ENCODE measurements at regions not wholly inside any gene's neighbourhood (a gene's known extent, or its start where the extent isn't known, plus 50 kb on each side); places are given as distances from the start of the nearest gene placed in this dataset.

- CTCF ChIA-PET, result no interaction called here
- no peak for DNase-seq
- Mint-ChIP-seq H3K36me3 (ENCODE audit: low read depth) (no peaks in the 10 kb centered on the region), H3K9me3 (no peaks in the 10 kb centered on the region), H3K4me1 (ENCODE audit: low read depth) (peaks cover 4% of the 10 kb centered on the region), H3K27me3 (ENCODE audit: low read depth) (no peaks in the 10 kb centered on the region), H3K27ac (no peak overlapping the region), H3K4me3 (no peak overlapping the region)
- intact Hi-C loops (cut with micrococcal nuclease), result no loop called here
Observed at GRCh38 chr9:99437145-99437544, 215.1 kb downstream of the SEC61B start.

GRCh38 chr9:99438596-99438995 lies 216.5 kb downstream of the SEC61B start:
- H3K27ac Mint-ChIP-seq, result no peak overlapping the region
- peaks cover 4% of the 10 kb centered on the region for H3K4me1 Mint-ChIP-seq (ENCODE audit: low read depth)
- CTCF ChIA-PET, result no interaction called here
- no peaks in the 10 kb centered on the region for H3K9me3 Mint-ChIP-seq
- H3K27me3 Mint-ChIP-seq (ENCODE audit: low read depth), result peaks cover 5% of the 10 kb centered on the region
- H3K36me3 Mint-ChIP-seq (ENCODE audit: low read depth), result no peaks in the 10 kb centered on the region
- no peak for DNase-seq
- intact Hi-C loops (cut with micrococcal nuclease), result no loop called here
- no peak overlapping the region for H3K4me3 Mint-ChIP-seq

GRCh38 chr9:99441829-99442228 lies 219.7 kb downstream of the SEC61B start:
- CTCF ChIA-PET, result no interaction called here
- intact Hi-C loops (cut with micrococcal nuclease), result no loop called here
- no peak overlapping the region for H3K27ac Mint-ChIP-seq
- no peaks in the 10 kb centered on the region for H3K36me3 Mint-ChIP-seq (ENCODE audit: low read depth)
- H3K9me3 Mint-ChIP-seq, result no peaks in the 10 kb centered on the region
- H3K27me3 Mint-ChIP-seq (ENCODE audit: low read depth), result peaks cover 10% of the 10 kb centered on the region
- no peak for DNase-seq
- no peak overlapping the region for H3K4me3 Mint-ChIP-seq
- no peaks in the 10 kb centered on the region for H3K4me1 Mint-ChIP-seq (ENCODE audit: low read depth)

- no peaks in the 10 kb centered on the region for H3K9me3 Mint-ChIP-seq
- intact Hi-C loops (cut with micrococcal nuclease), result no loop called here
- H3K4me1 Mint-ChIP-seq (ENCODE audit: low read depth), result no peaks in the 10 kb centered on the region
- H3K4me3 Mint-ChIP-seq, result no peak overlapping the region
- no peaks in the 10 kb centered on the region for H3K36me3 Mint-ChIP-seq (ENCODE audit: low read depth)
- CTCF ChIA-PET, result no interaction called here
- peaks cover 12% of the 10 kb centered on the region for H3K27me3 Mint-ChIP-seq (ENCODE audit: low read depth)
- no peak for DNase-seq
- no peak overlapping the region for H3K27ac Mint-ChIP-seq
Observed at GRCh38 chr9:99445371-99445891, 223.3 kb downstream of the SEC61B start.

- CTCF ChIA-PET, result no interaction called here
- H3K4me1 Mint-ChIP-seq (ENCODE audit: low read depth), result no peaks in the 10 kb centered on the region
- H3K36me3 Mint-ChIP-seq (ENCODE audit: low read depth), result no peaks in the 10 kb centered on the region
- no peaks in the 10 kb centered on the region for H3K9me3 Mint-ChIP-seq
- intact Hi-C loops (cut with micrococcal nuclease), result no loop called here
- H3K4me3 Mint-ChIP-seq, result no peak overlapping the region
- H3K27me3 Mint-ChIP-seq (ENCODE audit: low read depth), result peaks cover 12% of the 10 kb centered on the region
- H3K27ac Mint-ChIP-seq, result no peak overlapping the region
- no peak for DNase-seq
Observed at GRCh38 chr9:99445920-99446319, 223.8 kb downstream of the SEC61B start.

- CTCF ChIA-PET, result no interaction called here
- intact Hi-C loops (cut with micrococcal nuclease), result no loop called here
- H3K4me3 Mint-ChIP-seq, result no peak overlapping the region
Observed at GRCh38 chr9:99447951-99448350, 225.9 kb downstream of the SEC61B start.

GRCh38 chr9:99449726-99450125 lies 227.6 kb downstream of the SEC61B start:
- CTCF ChIA-PET, result no interaction called here
- H3K36me3 Mint-ChIP-seq (ENCODE audit: low read depth), result no peaks in the 10 kb centered on the region

More at GRCh38 chr9:99447951-99448350, 225.9 kb downstream of the SEC61B start:
- Mint-ChIP-seq H3K27me3 (ENCODE audit: low read depth) (peaks cover 11% of the 10 kb centered on the region), H3K27ac (no peak overlapping the region), H3K36me3 (ENCODE audit: low read depth) (no peaks in the 10 kb centered on the region), H3K4me1 (ENCODE audit: low read depth) (no peaks in the 10 kb centered on the region), H3K9me3 (no peaks in the 10 kb centered on the region)
- DNase-seq, result no peak

GRCh38 chr9:99451112-99451606 lies 229.1 kb downstream of the SEC61B start:
- no peak overlapping the region for H3K27ac Mint-ChIP-seq
- no peaks in the 10 kb centered on the region for H3K36me3 Mint-ChIP-seq (ENCODE audit: low read depth)
- CTCF ChIA-PET, result interaction anchor here (0.6 kb wide), 1 partner anchor 375 kb away, joined by 3 read pairs; no protein-coding TSS in a partner anchor
- peaks cover 22% of the 10 kb centered on the region for H3K27me3 Mint-ChIP-seq (ENCODE audit: low read depth)
- H3K4me3 Mint-ChIP-seq, result no peak overlapping the region
- intact Hi-C loops (cut with micrococcal nuclease), result no loop called here
- no peak for DNase-seq
- H3K9me3 Mint-ChIP-seq, result no peaks in the 10 kb centered on the region
- H3K4me1 Mint-ChIP-seq (ENCODE audit: low read depth), result no peaks in the 10 kb centered on the region

More at GRCh38 chr9:99449726-99450125, 227.6 kb downstream of the SEC61B start:
- Mint-ChIP-seq H3K4me3 (no peak overlapping the region), H3K9me3 (no peaks in the 10 kb centered on the region), H3K4me1 (ENCODE audit: low read depth) (no peaks in the 10 kb centered on the region), H3K27ac (no peak overlapping the region), H3K27me3 (ENCODE audit: low read depth) (peaks cover 20% of the 10 kb centered on the region)
- DNase-seq, result no peak
- intact Hi-C loops (cut with micrococcal nuclease), result no loop called here

GRCh38 chr9:99457406-99457805 lies 235.3 kb downstream of the SEC61B start:
- no peaks in the 10 kb centered on the region for H3K4me1 Mint-ChIP-seq (ENCODE audit: low read depth)
- intact Hi-C loops (cut with micrococcal nuclease), result no loop called here

GRCh38 chr9:99457981-99458380 lies 235.9 kb downstream of the SEC61B start:
- DNase-seq, result no peak
- intact Hi-C loops (cut with micrococcal nuclease), result no loop called here
- Mint-ChIP-seq H3K27me3 (ENCODE audit: low read depth) (peaks cover 15% of the 10 kb centered on the region), H3K4me1 (ENCODE audit: low read depth) (no peaks in the 10 kb centered on the region), H3K9me3 (no peaks in the 10 kb centered on the region), H3K4me3 (no peak overlapping the region), H3K36me3 (ENCODE audit: low read depth) (no peaks in the 10 kb centered on the region), H3K27ac (no peak overlapping the region)
- CTCF ChIA-PET, result no interaction called here

More at GRCh38 chr9:99457406-99457805, 235.3 kb downstream of the SEC61B start:
- no peak overlapping the region for H3K4me3 Mint-ChIP-seq
- peaks cover 16% of the 10 kb centered on the region for H3K27me3 Mint-ChIP-seq (ENCODE audit: low read depth)
- DNase-seq, result no peak
- no peaks in the 10 kb centered on the region for H3K36me3 Mint-ChIP-seq (ENCODE audit: low read depth)
- no peaks in the 10 kb centered on the region for H3K9me3 Mint-ChIP-seq
- H3K27ac Mint-ChIP-seq, result no peak overlapping the region
- CTCF ChIA-PET, result no interaction called here

GRCh38 chr9:99459919-99460318 lies 237.8 kb downstream of the SEC61B start:
- Mint-ChIP-seq H3K9me3 (no peaks in the 10 kb centered on the region), H3K27me3 (ENCODE audit: low read depth) (peaks cover 7% of the 10 kb centered on the region), H3K27ac (no peak overlapping the region), H3K4me1 (ENCODE audit: low read depth) (no peaks in the 10 kb centered on the region), H3K36me3 (ENCODE audit: low read depth) (no peaks in the 10 kb centered on the region), H3K4me3 (no peak overlapping the region)
- CTCF ChIA-PET, result no interaction called here
- no peak for DNase-seq
- intact Hi-C loops (cut with micrococcal nuclease), result no loop called here

GRCh38 chr9:99463131-99463530 lies 241.0 kb downstream of the SEC61B start:
- no peaks in the 10 kb centered on the region for H3K9me3 Mint-ChIP-seq
- no peaks in the 10 kb centered on the region for H3K36me3 Mint-ChIP-seq (ENCODE audit: low read depth)
- CTCF ChIA-PET, result no interaction called here
- intact Hi-C loops (cut with micrococcal nuclease), result no loop called here
- H3K27ac Mint-ChIP-seq, result no peak overlapping the region
- no peak overlapping the region for H3K4me3 Mint-ChIP-seq
- no peak for DNase-seq
- H3K4me1 Mint-ChIP-seq (ENCODE audit: low read depth), result no peaks in the 10 kb centered on the region
- peaks cover 2% of the 10 kb centered on the region for H3K27me3 Mint-ChIP-seq (ENCODE audit: low read depth)

- Mint-ChIP-seq H3K27me3 (ENCODE audit: low read depth) (peaks cover 2% of the 10 kb centered on the region), H3K36me3 (ENCODE audit: low read depth) (no peaks in the 10 kb centered on the region), H3K9me3 (no peaks in the 10 kb centered on the region), H3K27ac (no peak overlapping the region), H3K4me1 (ENCODE audit: low read depth) (no peaks in the 10 kb centered on the region), H3K4me3 (no peak overlapping the region)
- CTCF ChIA-PET, result no interaction called here
- intact Hi-C loops (cut with micrococcal nuclease), result no loop called here
- no peak for DNase-seq
Observed at GRCh38 chr9:99464568-99464967, 242.5 kb downstream of the SEC61B start.

All from activated naive CD4-positive, alpha-beta T cell treated with anti-CD3 and anti-CD28 coated beads for 36 hours (primary cell).